ENCODE measurements at regions not wholly inside any gene's neighbourhood (a gene's known extent, or its start where the extent isn't known, plus 50 kb on each side); places are given as distances from the start of the nearest gene placed in this dataset.

DNA sequence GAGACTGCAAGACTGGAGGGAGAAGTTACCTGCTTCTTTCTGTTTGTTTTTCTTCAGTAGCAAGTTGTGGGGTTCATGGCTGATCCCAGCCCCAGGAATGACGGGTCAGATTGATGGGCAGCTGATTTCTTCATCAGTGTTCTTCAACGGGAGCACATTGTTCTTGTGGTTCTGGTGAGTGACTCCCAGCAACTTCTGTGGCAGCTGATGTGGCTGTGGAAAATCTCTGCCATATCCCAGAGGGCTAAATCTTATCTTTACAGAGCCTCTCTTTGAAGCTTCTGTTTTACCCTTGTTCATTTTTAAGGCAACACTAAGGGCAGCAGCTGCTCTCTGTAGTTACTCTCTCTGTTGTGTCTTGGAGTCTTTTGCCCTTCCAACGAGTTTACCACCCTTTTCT lies 710.3 kb downstream of the PRELID2 start:
- H3K36me3 ChIP-seq (ENCODE audit: insufficient read depth, low read length), result no peaks in the 10 kb centered on the region
- H3K27ac ChIP-seq (ENCODE audit: low read depth, low read length), result no peak overlapping the region
- no peak overlapping the region for H3K9ac ChIP-seq (ENCODE audit: low read length)
- no peaks in the 10 kb centered on the region for H3K27me3 ChIP-seq (ENCODE audit: control insufficient read depth in 1 of 2, insufficient read depth in 2 of 2, low read length in 2 of 2)
- no peak overlapping the region for H3K4me3 ChIP-seq (ENCODE audit: low read depth in 1 of 2, low read length in 2 of 2)
- no peaks in the 10 kb centered on the region for H3K4me1 ChIP-seq (ENCODE audit: insufficient read depth, low read length)
- no peaks in the 10 kb centered on the region for H3K9me3 ChIP-seq (ENCODE audit: low read length)

DNA sequence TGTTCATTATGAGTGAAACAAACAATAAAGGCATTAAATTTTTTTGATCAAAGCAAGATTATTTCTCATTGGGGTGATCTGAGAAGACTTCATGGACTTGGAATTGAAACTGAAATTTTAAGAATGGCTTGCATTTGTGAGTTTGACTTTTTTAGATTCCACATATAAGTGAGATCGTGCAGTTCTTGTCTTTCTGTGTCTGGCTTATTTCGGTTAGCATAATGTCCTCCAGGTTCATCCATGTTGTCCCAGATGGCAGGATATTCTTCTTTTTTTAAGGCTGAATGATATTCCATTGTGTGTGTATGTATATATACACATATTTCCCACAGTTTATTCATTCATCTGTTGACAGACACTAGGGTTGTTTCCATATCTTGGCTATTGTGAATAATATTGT lies 716.5 kb downstream of the PRELID2 start:
- Histone ChIP-seq H3K4me3 (ENCODE audit: low read depth in 1 of 2, low read length in 2 of 2) (no peak overlapping the region), H3K9ac (ENCODE audit: low read length) (no peak overlapping the region), H3K4me1 (ENCODE audit: insufficient read depth, low read length) (no peaks in the 10 kb centered on the region), H3K9me3 (ENCODE audit: low read length) (no peaks in the 10 kb centered on the region), H3K27me3 (ENCODE audit: control insufficient read depth in 1 of 2, insufficient read depth in 2 of 2, low read length in 2 of 2) (no peaks in the 10 kb centered on the region), H3K36me3 (ENCODE audit: insufficient read depth, low read length) (no peaks in the 10 kb centered on the region), H3K27ac (ENCODE audit: low read depth, low read length) (no peak overlapping the region)

DNA sequence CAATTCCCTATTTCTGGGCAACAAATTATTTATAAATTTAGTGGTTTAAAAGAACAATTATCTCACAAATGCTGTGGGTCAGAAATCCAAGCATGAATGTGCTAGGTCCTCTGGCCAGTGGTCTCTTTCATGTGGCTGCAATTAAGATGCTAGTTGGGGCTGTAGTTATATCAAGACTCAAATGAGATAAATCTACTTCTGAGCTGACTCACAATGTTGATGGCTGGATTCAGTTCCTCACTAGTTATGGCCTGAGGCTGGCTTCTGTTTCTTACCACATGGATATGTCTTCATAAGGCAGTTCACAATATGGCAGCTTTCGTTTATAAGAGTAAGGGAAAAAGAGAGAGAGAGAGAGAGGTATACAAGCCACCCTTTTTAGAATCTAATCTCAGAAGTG lies 717.0 kb downstream of the PRELID2 start:
- H3K9me3 ChIP-seq (ENCODE audit: low read length), result no peaks in the 10 kb centered on the region
- H3K27me3 ChIP-seq (ENCODE audit: control insufficient read depth in 1 of 2, insufficient read depth in 2 of 2, low read length in 2 of 2), result no peaks in the 10 kb centered on the region
- no peaks in the 10 kb centered on the region for H3K4me1 ChIP-seq (ENCODE audit: insufficient read depth, low read length)
- no peaks in the 10 kb centered on the region for H3K36me3 ChIP-seq (ENCODE audit: insufficient read depth, low read length)
- no peak overlapping the region for H3K4me3 ChIP-seq (ENCODE audit: low read depth in 1 of 2, low read length in 2 of 2)
- H3K27ac ChIP-seq (ENCODE audit: low read depth, low read length), result no peak overlapping the region
- H3K9ac ChIP-seq (ENCODE audit: low read length), result no peak overlapping the region

DNA sequence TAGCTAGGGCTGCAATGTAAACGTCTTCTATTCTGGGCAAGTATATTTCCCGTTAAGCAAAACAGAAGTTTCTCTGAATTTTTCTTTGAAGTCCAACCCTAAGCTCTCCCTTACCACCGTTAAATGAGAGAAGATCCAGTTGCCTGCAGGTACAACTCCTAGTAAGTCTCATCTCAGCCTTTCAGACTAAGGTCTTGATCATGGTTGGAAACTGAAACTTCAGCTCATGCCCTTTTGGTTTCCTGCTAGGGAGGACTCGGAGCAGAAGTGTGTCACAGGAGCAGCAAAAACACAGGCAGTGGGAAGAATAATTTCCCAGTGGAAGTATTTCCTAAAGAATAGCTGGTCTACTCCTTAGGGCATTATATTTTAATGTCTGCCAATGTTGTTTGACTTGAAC lies 717.9 kb downstream of the PRELID2 start:
- H3K36me3 ChIP-seq (ENCODE audit: insufficient read depth, low read length), result no peaks in the 10 kb centered on the region
- no peaks in the 10 kb centered on the region for H3K4me1 ChIP-seq (ENCODE audit: insufficient read depth, low read length)
- H3K27me3 ChIP-seq (ENCODE audit: control insufficient read depth in 1 of 2, insufficient read depth in 2 of 2, low read length in 2 of 2), result no peaks in the 10 kb centered on the region
- no peak overlapping the region for H3K9ac ChIP-seq (ENCODE audit: low read length)
- H3K9me3 ChIP-seq (ENCODE audit: low read length), result no peaks in the 10 kb centered on the region
- H3K27ac ChIP-seq (ENCODE audit: low read depth, low read length), result no peak overlapping the region
- no peak overlapping the region for H3K4me3 ChIP-seq (ENCODE audit: low read depth in 1 of 2, low read length in 2 of 2)

DNA sequence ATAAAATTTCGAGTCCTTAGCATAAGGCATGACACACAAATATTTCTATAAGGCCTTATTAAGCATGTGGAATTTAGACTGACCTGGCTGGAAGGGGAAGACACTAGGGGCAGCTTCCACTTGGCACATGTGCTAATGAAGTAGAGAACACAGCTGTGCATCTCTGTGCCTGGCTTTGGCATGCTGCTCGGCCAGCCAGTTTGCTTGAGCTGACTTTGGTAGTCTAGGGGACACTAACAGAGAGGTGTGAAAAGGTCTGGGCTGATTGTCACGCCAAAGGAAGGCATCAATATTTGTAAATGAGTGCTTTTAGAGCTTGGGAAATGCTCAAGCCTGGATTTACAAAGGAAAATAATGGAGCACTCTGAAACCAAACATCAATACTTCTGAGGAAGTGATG lies 723.7 kb downstream of the PRELID2 start:
- H3K9me3 ChIP-seq (ENCODE audit: low read length), result no peaks in the 10 kb centered on the region
- no peak overlapping the region for H3K27ac ChIP-seq (ENCODE audit: low read depth, low read length)
- no peaks in the 10 kb centered on the region for H3K27me3 ChIP-seq (ENCODE audit: control insufficient read depth in 1 of 2, insufficient read depth in 2 of 2, low read length in 2 of 2)
- H3K4me3 ChIP-seq (ENCODE audit: low read depth in 1 of 2, low read length in 2 of 2), result no peak overlapping the region
- H3K4me1 ChIP-seq (ENCODE audit: insufficient read depth, low read length), result no peaks in the 10 kb centered on the region
- H3K36me3 ChIP-seq (ENCODE audit: insufficient read depth, low read length), result no peaks in the 10 kb centered on the region
- H3K9ac ChIP-seq (ENCODE audit: low read length), result no peak overlapping the region

DNA sequence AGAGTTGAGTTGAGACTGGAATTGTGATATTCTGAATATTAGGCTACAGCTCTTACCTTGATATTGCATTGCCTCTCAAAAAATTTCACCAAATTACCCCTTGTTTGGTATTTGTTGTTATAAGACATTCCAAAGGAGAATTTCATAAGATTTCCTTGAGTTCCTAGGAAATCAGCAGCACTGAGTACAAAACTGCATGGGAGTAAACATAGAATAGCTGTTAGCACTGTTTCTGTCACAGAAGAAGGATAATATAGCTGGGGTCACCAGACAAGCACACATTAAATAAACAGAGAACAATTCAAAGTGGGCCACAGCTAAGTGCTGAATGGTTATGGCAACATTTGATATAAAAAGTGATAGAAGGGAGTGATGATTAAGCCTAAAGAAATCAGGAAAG lies 724.3 kb downstream of the PRELID2 start:
- Histone ChIP-seq H3K27me3 (ENCODE audit: control insufficient read depth in 1 of 2, insufficient read depth in 2 of 2, low read length in 2 of 2) (no peaks in the 10 kb centered on the region), H3K9ac (ENCODE audit: low read length) (no peak overlapping the region), H3K36me3 (ENCODE audit: insufficient read depth, low read length) (no peaks in the 10 kb centered on the region), H3K9me3 (ENCODE audit: low read length) (no peaks in the 10 kb centered on the region), H3K27ac (ENCODE audit: low read depth, low read length) (no peak overlapping the region), H3K4me3 (ENCODE audit: low read depth in 1 of 2, low read length in 2 of 2) (no peak overlapping the region), H3K4me1 (ENCODE audit: insufficient read depth, low read length) (no peaks in the 10 kb centered on the region)

DNA sequence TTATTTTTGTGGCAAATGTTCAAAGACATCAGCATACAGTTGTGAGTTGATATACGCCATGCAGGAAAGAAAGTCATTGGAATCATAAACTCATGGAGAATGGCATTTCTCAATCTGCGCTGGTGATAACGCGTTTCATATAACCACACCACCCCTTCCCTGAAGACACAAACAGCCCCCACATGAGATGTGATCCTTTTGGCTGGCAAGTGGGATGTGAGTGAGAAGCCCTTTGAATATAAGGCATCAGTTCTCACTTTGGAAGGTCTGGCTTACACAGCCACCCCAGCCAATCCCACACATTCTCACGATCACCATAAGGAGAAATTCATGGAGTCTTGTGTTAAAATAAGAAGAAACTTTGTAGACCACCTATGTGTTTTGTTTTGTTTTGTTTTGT lies 725.0 kb downstream of the PRELID2 start:
- H3K4me1 ChIP-seq (ENCODE audit: insufficient read depth, low read length), result no peaks in the 10 kb centered on the region
- H3K36me3 ChIP-seq (ENCODE audit: insufficient read depth, low read length), result no peaks in the 10 kb centered on the region
- H3K27me3 ChIP-seq (ENCODE audit: control insufficient read depth in 1 of 2, insufficient read depth in 2 of 2, low read length in 2 of 2), result no peaks in the 10 kb centered on the region
- H3K9ac ChIP-seq (ENCODE audit: low read length), result no peak overlapping the region
- H3K9me3 ChIP-seq (ENCODE audit: low read length), result no peaks in the 10 kb centered on the region
- no peak overlapping the region for H3K27ac ChIP-seq (ENCODE audit: low read depth, low read length)
- H3K4me3 ChIP-seq (ENCODE audit: low read depth in 1 of 2, low read length in 2 of 2), result no peak overlapping the region

DNA sequence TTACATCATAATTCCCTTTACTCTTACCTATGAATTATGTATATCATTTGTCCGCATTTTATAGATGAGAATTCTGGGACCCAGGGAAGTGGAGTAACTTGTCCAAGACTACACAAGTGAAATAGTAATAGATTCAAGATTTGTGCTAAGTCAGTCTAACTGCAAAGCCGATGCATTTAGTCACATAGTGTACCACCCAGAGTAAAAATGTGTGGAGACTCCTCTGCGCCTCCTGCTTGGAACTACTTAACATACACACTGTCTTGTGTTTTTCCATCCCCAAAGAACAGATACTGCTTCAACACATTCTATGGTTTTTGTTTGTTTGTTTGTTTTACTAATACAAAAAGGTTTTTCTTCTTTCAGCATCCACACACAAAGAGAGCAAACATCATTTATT lies 729.8 kb downstream of the PRELID2 start:
- H3K9ac ChIP-seq (ENCODE audit: low read length), result no peak overlapping the region
- no peaks in the 10 kb centered on the region for H3K9me3 ChIP-seq (ENCODE audit: low read length)
- H3K27ac ChIP-seq (ENCODE audit: low read depth, low read length), result no peak overlapping the region
- H3K36me3 ChIP-seq (ENCODE audit: insufficient read depth, low read length), result no peaks in the 10 kb centered on the region
- no peaks in the 10 kb centered on the region for H3K27me3 ChIP-seq (ENCODE audit: control insufficient read depth in 1 of 2, insufficient read depth in 2 of 2, low read length in 2 of 2)
- H3K4me3 ChIP-seq (ENCODE audit: low read depth in 1 of 2, low read length in 2 of 2), result no peak overlapping the region
- no peaks in the 10 kb centered on the region for H3K4me1 ChIP-seq (ENCODE audit: insufficient read depth, low read length)

DNA sequence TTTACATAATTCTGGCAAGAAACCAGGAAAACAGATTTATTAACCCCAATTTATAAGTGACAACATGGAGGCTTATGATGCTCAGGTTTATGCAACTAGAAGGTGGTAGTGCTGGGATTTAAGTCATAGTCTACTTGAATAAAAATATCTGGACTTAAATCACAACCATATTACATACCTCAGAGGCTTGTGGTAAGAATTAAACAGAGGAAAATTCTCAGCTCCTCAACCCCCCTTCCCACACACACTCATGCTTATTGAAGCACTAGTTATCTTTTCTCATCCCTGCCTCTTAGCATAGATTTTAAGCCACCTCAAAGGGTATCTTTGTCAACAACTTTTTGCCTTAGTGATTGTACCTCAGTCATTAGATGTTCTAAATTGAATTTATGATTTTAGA lies 731.0 kb downstream of the PRELID2 start:
- no peaks in the 10 kb centered on the region for H3K36me3 ChIP-seq (ENCODE audit: insufficient read depth, low read length)
- H3K4me3 ChIP-seq (ENCODE audit: low read depth in 1 of 2, low read length in 2 of 2), result no peak overlapping the region
- no peak overlapping the region for H3K27ac ChIP-seq (ENCODE audit: low read depth, low read length)
- no peaks in the 10 kb centered on the region for H3K4me1 ChIP-seq (ENCODE audit: insufficient read depth, low read length)
- no peak overlapping the region for H3K9ac ChIP-seq (ENCODE audit: low read length)
- H3K27me3 ChIP-seq (ENCODE audit: control insufficient read depth in 1 of 2, insufficient read depth in 2 of 2, low read length in 2 of 2), result no peaks in the 10 kb centered on the region
- no peaks in the 10 kb centered on the region for H3K9me3 ChIP-seq (ENCODE audit: low read length)

DNA sequence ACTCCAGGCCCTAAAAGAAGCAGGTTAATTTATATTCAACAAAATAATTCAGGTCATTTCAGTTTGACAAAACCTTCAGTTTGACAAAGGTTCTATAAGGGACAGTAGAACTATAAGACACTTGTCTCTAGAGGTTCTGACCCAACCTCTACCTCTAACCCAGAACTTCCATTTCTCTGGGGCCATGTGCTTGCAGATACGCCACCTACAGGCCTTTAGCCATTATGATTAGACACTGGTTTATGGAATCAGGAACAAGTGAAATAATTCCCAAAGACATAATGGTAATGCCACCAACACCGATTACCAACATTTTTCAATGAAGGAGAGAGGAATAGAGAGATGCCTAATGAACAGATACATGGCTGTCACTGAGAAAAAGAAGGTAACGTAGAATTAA lies 733.9 kb downstream of the PRELID2 start:
- H3K9ac ChIP-seq (ENCODE audit: low read length), result no peak overlapping the region
- H3K36me3 ChIP-seq (ENCODE audit: insufficient read depth, low read length), result no peaks in the 10 kb centered on the region
- no peaks in the 10 kb centered on the region for H3K27me3 ChIP-seq (ENCODE audit: control insufficient read depth in 1 of 2, insufficient read depth in 2 of 2, low read length in 2 of 2)
- no peak overlapping the region for H3K27ac ChIP-seq (ENCODE audit: low read depth, low read length)
- no peaks in the 10 kb centered on the region for H3K4me1 ChIP-seq (ENCODE audit: insufficient read depth, low read length)
- H3K4me3 ChIP-seq (ENCODE audit: low read depth in 1 of 2, low read length in 2 of 2), result no peak overlapping the region
- no peaks in the 10 kb centered on the region for H3K9me3 ChIP-seq (ENCODE audit: low read length)

DNA sequence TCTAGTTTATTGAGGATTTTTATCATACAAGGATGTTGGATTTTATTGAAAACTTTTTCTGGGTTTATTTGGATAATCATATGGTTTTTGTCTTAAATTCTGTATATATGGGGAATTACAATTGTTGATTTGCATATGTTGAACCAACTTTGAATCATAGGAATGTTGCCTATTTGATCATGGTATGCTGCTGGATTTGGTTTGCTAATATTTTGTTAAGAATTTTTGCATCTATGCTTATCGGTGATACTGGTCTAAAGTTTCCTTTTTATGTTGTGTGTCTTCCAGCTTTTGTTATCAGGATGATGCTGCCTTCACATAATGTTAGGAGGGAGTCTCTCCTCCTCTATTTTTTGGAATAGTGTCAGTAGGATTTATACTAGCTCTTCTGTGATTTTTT lies 745.0 kb downstream of the PRELID2 start:
- no peak overlapping the region for H3K9ac ChIP-seq (ENCODE audit: low read length)
- H3K27me3 ChIP-seq (ENCODE audit: control insufficient read depth in 1 of 2, insufficient read depth in 2 of 2, low read length in 2 of 2), result no peaks in the 10 kb centered on the region

DNA sequence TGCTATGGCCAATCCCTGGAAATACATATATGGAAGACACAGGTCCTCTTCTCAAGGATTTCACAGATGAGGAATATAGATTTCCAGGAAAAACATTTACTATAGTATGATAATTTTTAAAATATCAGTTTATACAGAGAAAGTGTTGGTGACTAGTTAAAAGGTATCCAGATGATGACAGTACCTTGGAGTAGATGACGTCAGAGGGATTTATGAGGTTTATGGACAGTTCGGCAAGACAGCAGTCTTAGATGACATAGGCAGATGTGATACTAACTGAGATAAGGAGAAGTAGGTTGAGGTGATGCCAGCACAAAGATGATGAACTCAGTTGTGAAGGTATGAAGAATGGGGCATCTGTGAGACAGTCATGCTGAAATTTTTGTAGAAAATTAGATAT lies 750.3 kb downstream of the PRELID2 start:
- H3K27me3 ChIP-seq (ENCODE audit: control insufficient read depth in 1 of 2, insufficient read depth in 2 of 2, low read length in 2 of 2), result no peaks in the 10 kb centered on the region
- no peaks in the 10 kb centered on the region for H3K9me3 ChIP-seq (ENCODE audit: low read length)
- no peaks in the 10 kb centered on the region for H3K36me3 ChIP-seq (ENCODE audit: insufficient read depth, low read length)
- no peak overlapping the region for H3K4me3 ChIP-seq (ENCODE audit: low read depth in 1 of 2, low read length in 2 of 2)
- H3K4me1 ChIP-seq (ENCODE audit: insufficient read depth, low read length), result no peaks in the 10 kb centered on the region
- H3K27ac ChIP-seq (ENCODE audit: low read depth, low read length), result no peak overlapping the region
- H3K9ac ChIP-seq (ENCODE audit: low read length), result no peak overlapping the region

More for the DNA sequence above, 745.0 kb downstream of the PRELID2 start:
- Histone ChIP-seq H3K4me3 (ENCODE audit: low read depth in 1 of 2, low read length in 2 of 2) (no peak overlapping the region), H3K4me1 (ENCODE audit: insufficient read depth, low read length) (no peaks in the 10 kb centered on the region), H3K36me3 (ENCODE audit: insufficient read depth, low read length) (no peaks in the 10 kb centered on the region), H3K27ac (ENCODE audit: low read depth, low read length) (no peak overlapping the region), H3K9me3 (ENCODE audit: low read length) (no peaks in the 10 kb centered on the region)

Measured in muscle layer of colon (tissue), 2 donors.